Pancreas (tissue), 10 donors: ENCODE measurements at regions not wholly inside any gene's neighbourhood (a gene's known extent, or its start where the extent isn't known, plus 50 kb on each side); places are given as distances from the start of the nearest gene placed in this dataset.

Experiments used
- ATAC-seq, 4 donors: fragments of 200-7000 bp; cut with Tn5 transposase; one replicate each; pipeline versions ENCODE4 v1.8.0 to v1.9.1; 2020; ENCODE audit warnings: mild to moderate bottlenecking in 4 of 4, moderate library complexity in 4 of 4
- DNase-seq, 6 donors: peaks; one replicate each; pipeline ENCODE4 v3.0.0-alpha.2; 2020
- FAIRE-seq: peaks from 2 replicates; lab custom pipeline; 2012; peaks lifted over from hg19 to GRCh38; lab: Jason Lieb, UNC
- H3K27ac ChIP-seq, 4 donors: fragments of 200-600 bp; sonication (generic); 1 replicate in 3 of 4; 2 replicates in 1 of 4; pipeline versions ENCODE4 v1.5.0 to v1.8.0; 2020
- H3K27me3 ChIP-seq, 4 donors: fragments of 200-600 bp; one replicate each; pipeline ENCODE4 v1.8.0; 2021
- H3K36me3 ChIP-seq, 3 donors: fragments of 200-600 bp; sonication (generic) in 1 of 3; one replicate each; pipeline versions ENCODE4 v1.5.0 to v1.8.0; 2020 to 2021
- H3K4me1 ChIP-seq, 3 donors: fragments of 200-600 bp; one replicate each; pipeline ENCODE4 v1.8.0; 2021
- H3K4me3 ChIP-seq, 4 donors: fragments of 200-600 bp; sonication (generic) in 2 of 4; one replicate each; pipeline versions ENCODE4 v1.5.0 to v1.8.0; 2020 to 2021
- H3K9me3 ChIP-seq, 4 donors: fragments of 200-600 bp; one replicate each; pipeline ENCODE4 v1.8.0; 2021
- WGBS, 2 donors: extraction: QIAGEN DNeasy Blood & Tissue Kit; methylation state at CpG; one replicate each; pipeline ENCODE4 v1.1.7; 2013; 5-methylcytosine and 5-hydroxymethylcytosine counted together
- intact Hi-C, 3 donors: fragments of 100-400 bp; cut with DNase I; formaldehyde crosslinking; loops; one replicate each; pipeline versions ENCODE4 v1.11.1 to v1.14.2; 2022
- TF ChIP-seq, protein P1 (sequence below), 4 donors: fragments of 200-600 bp; sonication (generic) in 3 of 4; IDR thresholded peaks; one replicate each; pipeline versions ENCODE4 v1.5.0 to v1.8.0; 2021; ENCODE audit warnings: antibody characterized with exemption in 4 of 4
- donor health status: healthy with polysubstance abuse.
- donor health status: DM: no; HTN: no; CAD: no; lungs with moderate emphysema.
- donor health status: DM: no; HTN: no; CAD: no.
- donor health status: control.
- donor health status: control.
- donor health status: Bipolar disorder and iron deficiency.
- donor health status: DM: yes; HTN: yes; CAD: no.
- donor health status: DM: no; HTN: no; CAD: no.
- donor health status: DM: no; HTN: no; CAD: no.
- donor health status: DM: yes; HTN: yes; CAD: no.

DNA sequence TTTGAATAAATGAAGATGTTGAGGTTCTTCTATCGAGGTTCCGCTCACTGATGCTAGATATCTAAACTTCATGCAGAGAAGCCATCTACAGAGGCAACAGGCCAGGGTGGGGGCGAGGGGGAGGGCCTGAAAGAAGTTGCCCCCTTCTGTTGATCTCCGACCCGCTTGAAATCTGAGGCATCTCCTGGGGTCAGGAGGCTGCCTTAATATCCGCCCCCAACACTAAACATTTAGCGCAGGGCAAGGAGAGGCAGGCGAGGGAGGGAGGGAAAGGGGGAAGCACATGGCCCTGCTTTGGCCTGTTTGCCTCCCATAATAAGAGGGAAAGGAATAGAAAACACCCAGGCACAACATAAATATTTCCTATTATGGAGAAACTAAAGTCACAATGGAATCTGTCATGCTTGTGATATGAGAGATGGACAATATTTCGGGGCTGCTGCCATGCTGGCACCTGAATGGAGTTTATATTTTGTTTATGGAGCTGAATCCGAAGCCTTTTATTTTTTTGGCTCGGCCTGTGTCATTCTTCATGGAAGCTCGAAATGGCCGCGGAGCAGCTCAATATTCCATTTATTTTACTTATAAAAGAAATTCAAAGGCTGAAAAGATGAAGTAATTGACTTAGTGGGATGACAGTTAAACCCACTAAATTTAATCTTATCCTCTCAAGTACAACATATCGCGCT lies 221.1 kb downstream of the INSIG2 start:
- intact Hi-C loops, result no loop called here
- no peak for ATAC-seq
- Histone ChIP-seq H3K9me3 (no peaks in the 10 kb centered on the region), H3K27ac (no peak overlapping the region), H3K27me3 (peaks cover 0 to 4% (median 0%) of the 10 kb centered on the region in 4 donors), H3K36me3 (no peaks in the 10 kb centered on the region), H3K4me3 (peak overlapping the region in 3 of 4 donors; percentile 36 to 52 (median 39)), H3K4me1 (no peaks in the 10 kb centered on the region)
- WGBS, 2 donors, result 70 to 72% methylated on average over 16 of the region's 16 CpGs
- TF ChIP-seq, protein P1, sequence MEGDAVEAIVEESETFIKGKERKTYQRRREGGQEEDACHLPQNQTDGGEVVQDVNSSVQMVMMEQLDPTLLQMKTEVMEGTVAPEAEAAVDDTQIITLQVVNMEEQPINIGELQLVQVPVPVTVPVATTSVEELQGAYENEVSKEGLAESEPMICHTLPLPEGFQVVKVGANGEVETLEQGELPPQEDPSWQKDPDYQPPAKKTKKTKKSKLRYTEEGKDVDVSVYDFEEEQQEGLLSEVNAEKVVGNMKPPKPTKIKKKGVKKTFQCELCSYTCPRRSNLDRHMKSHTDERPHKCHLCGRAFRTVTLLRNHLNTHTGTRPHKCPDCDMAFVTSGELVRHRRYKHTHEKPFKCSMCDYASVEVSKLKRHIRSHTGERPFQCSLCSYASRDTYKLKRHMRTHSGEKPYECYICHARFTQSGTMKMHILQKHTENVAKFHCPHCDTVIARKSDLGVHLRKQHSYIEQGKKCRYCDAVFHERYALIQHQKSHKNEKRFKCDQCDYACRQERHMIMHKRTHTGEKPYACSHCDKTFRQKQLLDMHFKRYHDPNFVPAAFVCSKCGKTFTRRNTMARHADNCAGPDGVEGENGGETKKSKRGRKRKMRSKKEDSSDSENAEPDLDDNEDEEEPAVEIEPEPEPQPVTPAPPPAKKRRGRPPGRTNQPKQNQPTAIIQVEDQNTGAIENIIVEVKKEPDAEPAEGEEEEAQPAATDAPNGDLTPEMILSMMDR (IDR thresholded peaks at IDR 0.05), result no peak
- no peak for DNase-seq
- FAIRE-seq, result no peak

GRCh38 chr2:118307864-118308263 lies 219.6 kb downstream of the INSIG2 start:
- intact Hi-C loops, result no loop called here
- H3K36me3 ChIP-seq, result no peaks in the 10 kb centered on the region
- H3K4me1 ChIP-seq, result no peaks in the 10 kb centered on the region
- no peak overlapping the region for H3K27ac ChIP-seq
- peaks cover 0 to 4% (median 0%) of the 10 kb centered on the region in 4 donors for H3K27me3 ChIP-seq
- no peak for ATAC-seq
- no peak overlapping the region for H3K4me3 ChIP-seq
- H3K9me3 ChIP-seq, result no peaks in the 10 kb centered on the region
- TF ChIP-seq, protein P1 (IDR thresholded peaks at IDR 0.05), result no peak
- WGBS, 2 donors, result 47 to 68% methylated on average over 2 of the region's 2 CpGs
- no peak for FAIRE-seq
- no peak for DNase-seq

DNA sequence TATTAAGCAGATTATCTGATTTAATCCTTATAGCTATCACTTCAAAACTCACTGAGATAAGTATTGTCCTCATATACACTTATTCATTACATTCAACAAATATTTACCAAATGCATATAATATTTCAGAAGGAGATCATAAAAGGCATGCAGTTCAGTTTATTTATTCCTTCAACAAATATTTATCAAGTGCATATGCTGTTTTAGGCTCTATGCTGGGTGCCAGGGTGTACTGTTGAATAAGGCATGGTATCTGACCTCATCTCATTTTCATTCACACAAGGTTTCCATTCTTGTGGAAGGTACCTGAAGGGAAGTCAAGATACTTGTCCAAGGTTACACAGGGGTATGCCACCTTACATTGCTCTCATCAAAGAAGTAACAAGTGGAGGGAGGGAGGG lies 213.0 kb downstream of the INSIG2 start:
- H3K36me3 ChIP-seq, result no peaks in the 10 kb centered on the region
- no peak overlapping the region for H3K27ac ChIP-seq
- H3K27me3 ChIP-seq, result no peaks in the 10 kb centered on the region
- H3K4me3 ChIP-seq, result no peak overlapping the region
- no peaks in the 10 kb centered on the region for H3K4me1 ChIP-seq
- DNase-seq (no peak), FAIRE-seq (no peak), ATAC-seq (no peak)
- TF ChIP-seq, protein P1 (IDR thresholded peaks at IDR 0.05), result no peak
- intact Hi-C loops, result no loop called here
- no peaks in the 10 kb centered on the region for H3K9me3 ChIP-seq

GRCh38 chr2:118300832-118301231 lies 212.6 kb downstream of the INSIG2 start:
- Histone ChIP-seq H3K27ac (no peak overlapping the region), H3K27me3 (no peaks in the 10 kb centered on the region), H3K4me3 (no peak overlapping the region), H3K36me3 (no peaks in the 10 kb centered on the region), H3K9me3 (no peaks in the 10 kb centered on the region), H3K4me1 (no peaks in the 10 kb centered on the region)
- TF ChIP-seq, protein P1 (IDR thresholded peaks at IDR 0.05), result no peak
- no peak for FAIRE-seq
- intact Hi-C loops, result no loop called here
- no peak for ATAC-seq
- no peak for DNase-seq

- DNase-seq (no peak), ATAC-seq (no peak), FAIRE-seq (no peak)
- 70 to 77% methylated on average over 4 of the region's 4 CpGs for WGBS, 2 donors
- Histone ChIP-seq H3K4me1 (no peaks in the 10 kb centered on the region), H3K4me3 (no peak overlapping the region), H3K27ac (no peak overlapping the region), H3K36me3 (no peaks in the 10 kb centered on the region), H3K9me3 (no peaks in the 10 kb centered on the region), H3K27me3 (peaks cover 0 to 3% (median 0%) of the 10 kb centered on the region in 4 donors)
- intact Hi-C loops, result no loop called here
- TF ChIP-seq, protein P1 (IDR thresholded peaks at IDR 0.05), result no peak
These were observed 208.4 kb downstream of the INSIG2 start for GRCh38 chr2:118296663-118297062.
